ENCODE measurements at regions not wholly inside any gene's neighbourhood (a gene's known extent, or its start where the extent isn't known, plus 50 kb on each side); places are given as distances from the start of the nearest gene placed in this dataset.

DNA sequence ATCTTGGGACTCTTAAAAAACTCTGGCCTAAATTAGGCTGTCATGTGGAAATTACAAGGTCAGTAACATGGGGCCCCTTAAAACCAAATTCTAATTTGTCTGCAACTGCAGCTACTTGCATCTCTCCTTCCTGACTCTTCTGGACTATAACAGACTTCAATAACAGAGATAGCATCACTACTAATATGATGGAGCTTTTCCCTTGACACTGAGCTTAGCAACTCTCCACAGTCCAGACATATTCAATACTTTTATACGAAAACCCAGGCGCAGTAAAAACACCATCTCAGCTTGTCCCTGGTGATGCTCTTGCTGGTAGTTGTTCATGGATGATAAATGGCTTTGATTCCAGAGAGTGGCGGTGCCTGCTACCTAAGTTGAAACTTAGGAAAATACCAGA, 850.4 kb downstream of the STIM2 start:
- TF ChIP-seq, protein P1, sequence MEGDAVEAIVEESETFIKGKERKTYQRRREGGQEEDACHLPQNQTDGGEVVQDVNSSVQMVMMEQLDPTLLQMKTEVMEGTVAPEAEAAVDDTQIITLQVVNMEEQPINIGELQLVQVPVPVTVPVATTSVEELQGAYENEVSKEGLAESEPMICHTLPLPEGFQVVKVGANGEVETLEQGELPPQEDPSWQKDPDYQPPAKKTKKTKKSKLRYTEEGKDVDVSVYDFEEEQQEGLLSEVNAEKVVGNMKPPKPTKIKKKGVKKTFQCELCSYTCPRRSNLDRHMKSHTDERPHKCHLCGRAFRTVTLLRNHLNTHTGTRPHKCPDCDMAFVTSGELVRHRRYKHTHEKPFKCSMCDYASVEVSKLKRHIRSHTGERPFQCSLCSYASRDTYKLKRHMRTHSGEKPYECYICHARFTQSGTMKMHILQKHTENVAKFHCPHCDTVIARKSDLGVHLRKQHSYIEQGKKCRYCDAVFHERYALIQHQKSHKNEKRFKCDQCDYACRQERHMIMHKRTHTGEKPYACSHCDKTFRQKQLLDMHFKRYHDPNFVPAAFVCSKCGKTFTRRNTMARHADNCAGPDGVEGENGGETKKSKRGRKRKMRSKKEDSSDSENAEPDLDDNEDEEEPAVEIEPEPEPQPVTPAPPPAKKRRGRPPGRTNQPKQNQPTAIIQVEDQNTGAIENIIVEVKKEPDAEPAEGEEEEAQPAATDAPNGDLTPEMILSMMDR (IDR thresholded peaks at IDR 0.05) = no peak
- no peak for TF ChIP-seq ZFX (IDR thresholded peaks at IDR 0.05; ENCODE audit: borderline replicate concordance)
